Gastrocnemius medialis (tissue), 4 donors: ENCODE measurements at regions not wholly inside any gene's neighbourhood (a gene's known extent, or its start where the extent isn't known, plus 50 kb on each side); places are given as distances from the start of the nearest gene placed in this dataset.

ENCODE experiments used
- CTCF ChIP-seq, 5 experiments: fragments of 450-650 bp in 3 of 5; fragments of 200-600 bp in 2 of 5; sonication (generic) in 2 of 5; IDR thresholded peaks in 4 of 5; conservative IDR thresholded peaks in 1 of 5; 1 replicate in 4 of 5; 2 replicates in 1 of 5; pipeline ENCODE4 v1.5.1; 2016 to 2019; ENCODE audit warnings: antibody characterized with exemption in 5 of 5, mild to moderate bottlenecking in 3 of 5, moderate library complexity in 3 of 5
- POLR2A ChIP-seq, 2 donors: fragments of 450-650 bp; IDR thresholded peaks; one replicate each; pipeline ENCODE4 v1.6.1; 2017; ENCODE audit warnings: antibody characterized with exemption in 2 of 2, mild to moderate bottlenecking in 2 of 2, moderate library complexity in 2 of 2

- TF ChIP-seq CTCF (IDR thresholded peaks at IDR 0.05 in 4 of 5, conservative IDR thresholded peaks at IDR 0.05 in 1 of 5) (no peak), POLR2A (IDR thresholded peaks at IDR 0.05) (no peak)
Observed at GRCh38 chr20:56769921-56770600, 141.0 kb downstream of the TFAP2C start.
